ENCODE measurements at regions not wholly inside any gene's neighbourhood (a gene's known extent, or its start where the extent isn't known, plus 50 kb on each side); places are given as distances from the start of the nearest gene placed in this dataset.

DNA sequence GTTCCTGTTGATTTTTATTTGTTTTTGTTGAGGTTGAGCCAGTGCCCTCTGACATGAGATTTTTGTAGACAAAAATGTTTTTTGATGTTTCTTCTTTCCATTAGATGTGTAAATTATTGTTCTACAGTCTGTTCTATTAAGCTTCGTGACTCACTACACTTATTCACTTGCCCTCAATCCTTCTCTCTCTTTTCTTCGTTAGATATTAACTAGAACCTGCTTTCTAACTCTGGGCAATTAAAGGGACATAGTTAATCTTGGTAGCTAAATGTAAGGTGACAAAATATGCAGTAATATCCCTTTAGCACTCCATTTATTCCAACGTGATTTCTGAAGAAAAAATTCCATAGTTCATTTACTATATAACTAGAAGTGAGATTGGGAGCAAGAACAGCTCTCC, 333.9 kb downstream of the PDHA2 start:
- Mint-ChIP-seq H3K27ac (no peak overlapping the region), H3K27me3 (ENCODE audit: insufficient read depth) (no peaks in the 10 kb centered on the region), H3K4me3 (no peak overlapping the region), H3K36me3 (ENCODE audit: low read depth) (no peaks in the 10 kb centered on the region), H3K9me3 (peaks cover 12% of the 10 kb centered on the region), H3K4me1 (ENCODE audit: low read depth) (no peaks in the 10 kb centered on the region)
- TF ChIP-seq, protein P1, sequence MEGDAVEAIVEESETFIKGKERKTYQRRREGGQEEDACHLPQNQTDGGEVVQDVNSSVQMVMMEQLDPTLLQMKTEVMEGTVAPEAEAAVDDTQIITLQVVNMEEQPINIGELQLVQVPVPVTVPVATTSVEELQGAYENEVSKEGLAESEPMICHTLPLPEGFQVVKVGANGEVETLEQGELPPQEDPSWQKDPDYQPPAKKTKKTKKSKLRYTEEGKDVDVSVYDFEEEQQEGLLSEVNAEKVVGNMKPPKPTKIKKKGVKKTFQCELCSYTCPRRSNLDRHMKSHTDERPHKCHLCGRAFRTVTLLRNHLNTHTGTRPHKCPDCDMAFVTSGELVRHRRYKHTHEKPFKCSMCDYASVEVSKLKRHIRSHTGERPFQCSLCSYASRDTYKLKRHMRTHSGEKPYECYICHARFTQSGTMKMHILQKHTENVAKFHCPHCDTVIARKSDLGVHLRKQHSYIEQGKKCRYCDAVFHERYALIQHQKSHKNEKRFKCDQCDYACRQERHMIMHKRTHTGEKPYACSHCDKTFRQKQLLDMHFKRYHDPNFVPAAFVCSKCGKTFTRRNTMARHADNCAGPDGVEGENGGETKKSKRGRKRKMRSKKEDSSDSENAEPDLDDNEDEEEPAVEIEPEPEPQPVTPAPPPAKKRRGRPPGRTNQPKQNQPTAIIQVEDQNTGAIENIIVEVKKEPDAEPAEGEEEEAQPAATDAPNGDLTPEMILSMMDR (IDR thresholded peaks at IDR 0.05), result no peak
- no peak for DNase-seq

DNA sequence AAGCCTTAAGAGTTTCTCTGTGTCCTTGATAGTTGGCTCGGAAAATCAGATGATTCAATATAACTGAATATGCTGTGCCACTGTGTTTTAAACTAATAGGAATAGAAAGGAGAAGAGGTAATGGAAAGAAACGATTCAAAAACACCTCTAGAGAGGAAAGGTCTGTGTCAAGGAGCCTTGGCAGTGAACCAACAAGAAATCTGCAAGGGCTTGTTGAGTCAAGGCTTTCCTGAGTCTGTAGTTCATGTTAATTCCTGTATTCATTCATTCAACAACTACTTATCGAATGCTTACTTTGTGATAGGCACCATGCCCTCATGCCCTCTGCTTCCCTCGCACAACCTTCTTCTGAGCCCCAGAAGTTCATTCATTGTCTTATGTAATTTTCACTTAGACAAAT, 336.0 kb downstream of the PDHA2 start:
- DNase-seq, result no peak
- H3K27me3 Mint-ChIP-seq (ENCODE audit: insufficient read depth), result no peaks in the 10 kb centered on the region

DNA sequence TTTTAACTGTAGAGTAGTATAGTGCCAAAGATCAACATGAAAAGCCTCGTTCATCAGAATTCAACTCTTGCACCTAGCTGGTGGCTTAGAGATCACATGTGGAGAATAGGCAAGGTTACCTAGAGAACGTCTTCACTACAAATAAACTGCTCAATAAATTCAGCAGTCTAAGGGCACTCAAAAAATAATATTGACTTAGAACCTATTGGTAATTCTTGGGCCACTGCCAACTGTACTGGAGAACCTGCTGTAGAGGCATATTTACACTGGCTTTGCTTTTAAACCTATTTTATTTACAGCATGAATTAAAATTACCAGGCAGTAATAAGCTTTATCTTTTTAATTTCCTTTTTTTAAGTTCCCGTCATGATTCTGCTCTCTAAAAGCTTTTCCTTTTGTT, 343.7 kb downstream of the PDHA2 start:
- no peaks in the 10 kb centered on the region for H3K27me3 Mint-ChIP-seq (ENCODE audit: insufficient read depth)
- H3K36me3 Mint-ChIP-seq (ENCODE audit: low read depth), result no peaks in the 10 kb centered on the region
- no peak for DNase-seq
- TF ChIP-seq, protein P1 (IDR thresholded peaks at IDR 0.05), result no peak
- peaks cover 23% of the 10 kb centered on the region for H3K9me3 Mint-ChIP-seq
- H3K4me1 Mint-ChIP-seq (ENCODE audit: low read depth), result no peaks in the 10 kb centered on the region
- no peak overlapping the region for H3K4me3 Mint-ChIP-seq
- no peak overlapping the region for H3K27ac Mint-ChIP-seq

More for the DNA sequence above, 336.0 kb downstream of the PDHA2 start:
- H3K27ac Mint-ChIP-seq, result no peak overlapping the region
- no peaks in the 10 kb centered on the region for H3K4me1 Mint-ChIP-seq (ENCODE audit: low read depth)
- H3K9me3 Mint-ChIP-seq, result peaks cover 15% of the 10 kb centered on the region
- H3K36me3 Mint-ChIP-seq (ENCODE audit: low read depth), result no peaks in the 10 kb centered on the region
- no peak overlapping the region for H3K4me3 Mint-ChIP-seq
- TF ChIP-seq, protein P1 (IDR thresholded peaks at IDR 0.05), result no peak

DNA sequence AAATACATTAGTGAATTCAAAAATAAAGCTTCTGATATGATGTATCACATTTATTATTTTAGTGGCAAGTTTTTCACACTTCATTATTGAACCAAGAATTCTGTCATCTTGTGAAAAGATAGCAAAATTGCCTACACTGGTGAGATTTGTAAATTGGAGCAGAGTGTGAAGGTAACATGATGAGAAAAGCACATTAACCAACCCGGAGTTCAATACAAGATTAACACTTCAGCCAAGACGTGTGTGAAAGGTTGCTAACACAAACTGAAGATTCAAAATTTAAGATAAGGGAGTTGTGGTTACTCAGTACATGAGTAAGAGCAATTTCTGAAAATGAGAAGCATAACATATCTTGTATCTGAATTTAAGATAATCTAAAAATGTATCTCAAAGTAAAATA, 346.7 kb downstream of the PDHA2 start:
- no peak overlapping the region for H3K4me3 Mint-ChIP-seq
- H3K9me3 Mint-ChIP-seq, result peaks cover 30% of the 10 kb centered on the region
- TF ChIP-seq, protein P1 (IDR thresholded peaks at IDR 0.05), result no peak
- no peaks in the 10 kb centered on the region for H3K36me3 Mint-ChIP-seq (ENCODE audit: low read depth)
- H3K4me1 Mint-ChIP-seq (ENCODE audit: low read depth), result no peaks in the 10 kb centered on the region
- no peaks in the 10 kb centered on the region for H3K27me3 Mint-ChIP-seq (ENCODE audit: insufficient read depth)
- no peak overlapping the region for H3K27ac Mint-ChIP-seq
- no peak for DNase-seq

DNA sequence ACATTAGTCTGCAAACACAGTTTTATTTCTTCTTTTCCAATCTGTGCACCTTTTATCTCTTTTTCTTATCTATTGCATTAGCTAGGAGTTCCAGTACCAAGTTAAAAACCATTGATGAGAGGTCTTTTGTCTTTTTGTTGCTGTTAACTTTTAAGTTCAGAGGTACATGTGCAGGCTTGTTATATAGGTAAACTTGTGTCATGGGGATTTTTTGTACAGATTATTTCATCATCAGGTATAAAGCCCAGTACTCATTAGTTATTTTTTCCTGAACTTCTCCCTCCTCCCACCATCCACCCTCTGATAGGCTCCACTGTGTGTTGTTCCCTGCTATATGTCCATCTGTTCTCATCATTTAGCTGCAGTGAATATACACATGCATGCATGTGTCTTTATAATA, 349.9 kb downstream of the PDHA2 start:
- H3K27ac Mint-ChIP-seq, result no peak overlapping the region
- no peaks in the 10 kb centered on the region for H3K4me1 Mint-ChIP-seq (ENCODE audit: low read depth)
- TF ChIP-seq, protein P1 (IDR thresholded peaks at IDR 0.05), result no peak
- DNase-seq, result no peak
- H3K27me3 Mint-ChIP-seq (ENCODE audit: insufficient read depth), result no peaks in the 10 kb centered on the region
- H3K4me3 Mint-ChIP-seq, result no peak overlapping the region
- no peaks in the 10 kb centered on the region for H3K36me3 Mint-ChIP-seq (ENCODE audit: low read depth)
- H3K9me3 Mint-ChIP-seq, result peaks cover 35% of the 10 kb centered on the region

DNA sequence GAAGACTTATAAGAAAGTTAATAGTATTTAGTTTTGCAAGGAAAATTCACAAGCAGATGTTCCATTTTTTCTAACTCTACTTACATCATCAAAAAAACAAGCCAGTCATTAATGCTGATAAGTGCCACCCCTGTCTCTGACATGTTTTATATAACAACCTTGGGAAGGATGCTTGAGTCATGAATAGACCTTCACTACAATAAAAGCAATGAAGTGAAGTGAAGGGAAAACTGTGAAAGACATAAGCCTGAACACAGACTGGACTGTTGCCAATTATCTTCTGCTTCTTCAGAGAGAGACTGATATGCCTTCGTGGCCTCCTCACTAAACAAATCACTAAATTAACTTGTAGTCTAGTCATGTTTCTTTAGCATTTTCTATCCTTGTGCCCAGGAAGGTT, 353.2 kb downstream of the PDHA2 start:
- DNase-seq, result no peak
- Mint-ChIP-seq H3K4me3 (no peak overlapping the region), H3K27ac (no peak overlapping the region), H3K9me3 (peaks cover 45% of the 10 kb centered on the region), H3K36me3 (ENCODE audit: low read depth) (no peaks in the 10 kb centered on the region), H3K4me1 (ENCODE audit: low read depth) (no peaks in the 10 kb centered on the region), H3K27me3 (ENCODE audit: insufficient read depth) (no peaks in the 10 kb centered on the region; the same call in 1 of the 2 replicates)
- TF ChIP-seq, protein P1 (IDR thresholded peaks at IDR 0.05), result no peak
